Adipocyte (in vitro differentiated cells): ENCODE measurements at regions not wholly inside any gene's neighbourhood (a gene's known extent, or its start where the extent isn't known, plus 50 kb on each side); places are given as distances from the start of the nearest gene placed in this dataset.

ENCODE experiments used
- DNase-seq: peaks from one replicate; pipeline ENCODE4 v3.0.0-alpha.2; 2015; ENCODE audit warnings: low read depth
- H3K27me3 ChIP-seq: replicated peaks from 2 replicates; pipeline ENCODE4 v1.7.0; 2013; ENCODE audit warnings: mild to moderate bottlenecking, low read length, moderate library complexity; ENCODE audit not compliant: control insufficient read depth, insufficient read depth
- H3K36me3 ChIP-seq: 2 replicates; pipeline ENCODE4 v1.7.0; 2013; ENCODE audit warnings: low read length, mild to moderate bottlenecking, moderate library complexity; ENCODE audit not compliant: control insufficient read depth, insufficient read depth, severe bottlenecking
- H3K4me1 ChIP-seq: 2 replicates; pipeline ENCODE4 v1.7.0; 2013; ENCODE audit warnings: mild to moderate bottlenecking, low read length, moderate library complexity; ENCODE audit not compliant: control insufficient read depth, insufficient read depth
- H3K4me3 ChIP-seq: 2 replicates; pipeline ENCODE4 v1.7.0; 2013; ENCODE audit warnings: mild to moderate bottlenecking, low read length, moderate library complexity
- H3K9ac ChIP-seq: 2 replicates; pipeline ENCODE4 v1.7.0; 2013; ENCODE audit warnings: mild to moderate bottlenecking, low read length, moderate library complexity
- H3K9me3 ChIP-seq: 2 replicates; pipeline ENCODE4 v1.7.0; 2013; ENCODE audit warnings: mild to moderate bottlenecking, low read length, moderate library complexity; ENCODE audit not compliant: control insufficient read depth

DNA sequence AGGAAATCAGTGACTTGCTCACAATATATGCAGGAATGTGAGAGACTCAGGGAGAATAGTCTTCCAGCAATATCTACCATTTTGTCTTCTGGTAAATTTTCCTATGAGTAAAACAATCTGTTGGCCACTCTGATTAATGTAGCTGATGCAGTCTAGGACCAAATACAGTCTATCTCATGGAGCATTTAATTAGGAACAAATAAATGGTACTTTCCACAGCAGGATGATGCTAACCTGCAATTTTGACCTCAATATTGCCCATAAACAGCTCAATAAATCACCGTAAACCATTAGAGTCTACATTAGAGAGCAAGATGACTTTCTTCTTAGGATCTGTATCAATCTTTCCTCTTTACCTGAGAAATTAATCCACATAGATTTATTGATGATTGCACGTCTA is 567.7 kb upstream of the B3GALT2 start:
- Histone ChIP-seq H3K4me1 (no peaks in the 10 kb centered on the region), H3K9me3 (peaks cover 8% of the 10 kb centered on the region), H3K9ac (no peak overlapping the region), H3K27me3 (no peaks in the 10 kb centered on the region), H3K4me3 (no peak overlapping the region), H3K36me3 (no peaks in the 10 kb centered on the region)
- no peak for DNase-seq

DNA sequence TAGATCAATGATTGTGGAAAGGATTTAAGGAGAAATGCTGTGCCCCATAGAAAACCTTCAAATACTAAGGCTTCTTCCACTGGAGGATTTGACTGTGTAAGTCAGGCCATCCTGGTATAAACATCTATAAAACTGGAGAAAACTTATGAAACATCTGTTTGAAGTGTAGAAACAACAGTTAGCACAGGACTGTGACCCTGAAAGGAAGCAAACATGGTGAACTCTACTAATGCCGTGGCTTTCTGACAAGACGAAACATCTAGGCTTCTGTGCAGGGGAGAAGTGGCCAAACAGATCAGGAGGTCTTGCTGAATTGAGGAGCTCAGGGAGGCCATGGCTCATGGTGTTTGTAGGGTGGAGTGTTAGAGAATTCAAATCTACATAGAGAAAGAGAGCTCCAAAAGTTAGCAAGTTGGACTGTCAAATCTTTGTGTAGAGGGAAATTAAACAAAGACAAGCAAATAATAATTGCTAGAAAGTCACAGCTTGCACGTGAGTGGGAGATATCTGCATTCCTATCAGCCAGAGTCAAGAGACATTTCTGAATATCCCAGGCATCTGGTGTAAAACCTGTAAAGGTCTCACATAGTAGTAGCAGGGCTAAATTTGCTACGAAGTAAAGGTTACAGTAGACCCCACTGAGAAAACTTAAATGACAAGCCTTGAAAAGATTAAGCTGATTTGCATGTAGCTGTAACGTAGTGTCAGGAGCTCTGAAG is 566.8 kb upstream of the B3GALT2 start:
- DNase-seq = no peak
- H3K9ac ChIP-seq = no peak overlapping the region

DNA sequence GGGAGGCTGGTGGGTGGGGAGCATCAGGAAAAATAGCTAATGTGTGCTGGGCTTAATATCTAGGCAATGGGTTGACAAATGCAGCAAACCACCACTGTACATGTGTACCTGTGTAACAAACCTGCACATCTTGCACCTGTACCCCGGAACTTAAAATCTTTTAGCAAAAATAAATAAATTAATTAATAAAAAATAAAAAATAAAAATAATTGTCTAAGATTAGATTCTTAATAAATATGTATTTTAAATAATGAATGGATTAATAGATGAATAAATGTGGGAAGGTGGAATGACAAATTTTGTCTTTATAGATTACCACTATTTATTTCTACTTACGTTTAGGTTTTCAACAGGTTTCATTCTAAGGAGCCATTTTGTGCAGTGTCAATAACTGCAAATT is 563.5 kb upstream of the B3GALT2 start:
- H3K9ac ChIP-seq = no peak overlapping the region
- H3K9me3 ChIP-seq = no peaks in the 10 kb centered on the region
- DNase-seq = no peak
- H3K27me3 ChIP-seq = no peaks in the 10 kb centered on the region
- no peaks in the 10 kb centered on the region for H3K4me1 ChIP-seq
- no peaks in the 10 kb centered on the region for H3K36me3 ChIP-seq
- H3K4me3 ChIP-seq = no peak overlapping the region

More for the DNA sequence above, 566.8 kb upstream of the B3GALT2 start:
- Histone ChIP-seq H3K4me3 (no peak overlapping the region), H3K36me3 (no peaks in the 10 kb centered on the region), H3K27me3 (no peaks in the 10 kb centered on the region), H3K4me1 (no peaks in the 10 kb centered on the region), H3K9me3 (peaks cover 8% of the 10 kb centered on the region)

DNA sequence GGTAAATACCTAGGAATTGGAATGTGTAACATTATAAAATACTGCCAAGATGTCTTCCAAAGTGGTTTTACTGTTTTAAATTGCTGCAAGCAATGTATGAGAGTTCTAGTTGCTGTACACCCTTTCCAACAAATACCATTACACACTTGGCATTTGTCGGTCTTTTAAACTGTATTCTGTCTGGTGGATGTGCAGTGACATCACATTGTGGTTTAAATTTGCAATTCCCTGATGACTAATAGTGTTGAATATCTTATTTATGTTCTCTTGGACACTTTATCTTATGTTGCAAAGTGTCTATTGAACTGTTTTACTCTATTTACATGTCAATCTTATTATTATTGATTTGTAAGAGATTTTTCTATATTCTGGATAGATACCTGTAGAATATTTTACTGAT is 561.2 kb upstream of the B3GALT2 start:
- no peak for DNase-seq
- Histone ChIP-seq H3K4me3 (no peak overlapping the region), H3K36me3 (no peaks in the 10 kb centered on the region), H3K27me3 (no peaks in the 10 kb centered on the region), H3K9ac (no peak overlapping the region), H3K4me1 (no peaks in the 10 kb centered on the region), H3K9me3 (no peaks in the 10 kb centered on the region)

DNA sequence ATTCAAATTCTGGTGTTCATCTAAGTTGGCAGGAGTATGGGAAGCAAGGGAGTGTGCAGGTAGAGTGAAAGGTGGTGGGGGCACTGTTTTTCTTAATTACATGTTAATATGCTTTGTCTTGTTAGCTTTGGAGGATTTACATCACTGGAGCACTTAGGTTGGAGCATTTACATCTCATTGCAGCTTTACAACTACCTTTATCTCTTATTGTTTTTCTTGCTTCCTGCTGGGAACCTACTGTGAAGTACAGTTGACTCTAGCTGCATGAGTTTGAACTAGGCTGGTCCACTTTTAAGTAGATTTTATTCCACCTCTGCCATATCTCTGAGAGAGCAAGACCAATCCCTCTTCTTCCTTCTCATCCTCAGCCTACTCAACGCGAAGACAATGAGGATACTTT is 554.8 kb upstream of the B3GALT2 start:
- Histone ChIP-seq H3K27me3 (no peaks in the 10 kb centered on the region), H3K9me3 (no peaks in the 10 kb centered on the region), H3K4me1 (no peaks in the 10 kb centered on the region), H3K4me3 (no peak overlapping the region), H3K36me3 (no peaks in the 10 kb centered on the region), H3K9ac (no peak overlapping the region)
- no peak for DNase-seq

DNA sequence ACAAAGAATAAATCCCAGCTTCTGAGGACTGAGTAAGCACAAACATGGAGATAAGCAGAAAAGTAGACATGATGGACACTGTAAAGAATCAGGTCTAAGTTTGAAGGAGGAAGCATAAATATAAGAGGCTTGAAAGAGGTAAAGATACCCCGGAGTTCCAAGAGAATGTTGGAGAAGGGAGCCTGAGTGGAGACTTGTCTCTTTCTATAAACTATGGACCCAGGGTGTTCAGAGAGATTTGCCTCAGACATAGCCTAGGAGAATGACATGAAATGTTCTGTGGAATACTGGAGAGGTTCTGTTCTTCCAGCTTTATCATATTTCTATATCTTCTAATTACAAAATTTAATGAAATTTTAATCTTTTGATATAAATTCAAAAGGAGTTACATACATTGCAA is 554.3 kb upstream of the B3GALT2 start:
- no peak for DNase-seq
- H3K4me1 ChIP-seq = no peaks in the 10 kb centered on the region
- H3K4me3 ChIP-seq = no peak overlapping the region
- H3K9me3 ChIP-seq = no peaks in the 10 kb centered on the region
- H3K36me3 ChIP-seq = no peaks in the 10 kb centered on the region
- no peak overlapping the region for H3K9ac ChIP-seq
- no peaks in the 10 kb centered on the region for H3K27me3 ChIP-seq

GRCh38 chr1:193736507-193736906 is 550.1 kb upstream of the B3GALT2 start:
- H3K4me1 ChIP-seq = no peaks in the 10 kb centered on the region
- H3K9me3 ChIP-seq = no peaks in the 10 kb centered on the region
- H3K4me3 ChIP-seq = no peak overlapping the region
- H3K36me3 ChIP-seq = no peaks in the 10 kb centered on the region
- DNase-seq = no peak
- no peak overlapping the region for H3K9ac ChIP-seq
- H3K27me3 ChIP-seq = no peaks in the 10 kb centered on the region

- Histone ChIP-seq H3K4me1 (no peaks in the 10 kb centered on the region), H3K36me3 (no peaks in the 10 kb centered on the region), H3K27me3 (no peaks in the 10 kb centered on the region), H3K9me3 (no peaks in the 10 kb centered on the region), H3K9ac (no peak overlapping the region), H3K4me3 (no peak overlapping the region)
- no peak for DNase-seq
These were observed 547.3 kb upstream of the B3GALT2 start for GRCh38 chr1:193733674-193734073.

DNA sequence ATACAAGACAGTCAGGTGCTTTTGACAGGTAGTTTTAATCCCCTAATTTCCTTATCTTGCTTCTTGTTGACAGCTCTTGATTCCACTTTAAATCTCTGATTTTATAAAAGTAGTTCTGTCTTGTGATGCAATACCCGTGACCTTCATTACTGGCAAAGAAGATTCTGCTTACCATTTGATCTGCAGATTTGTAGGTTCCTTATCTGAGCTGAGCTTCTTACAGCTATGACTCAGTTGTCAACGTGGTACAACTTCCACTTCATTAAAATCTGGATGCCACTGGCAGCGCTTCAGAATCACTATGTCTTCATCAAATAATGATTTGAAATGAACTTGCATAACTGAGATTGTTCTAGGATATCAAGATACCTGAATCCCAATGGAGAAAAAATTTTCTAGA is 543.6 kb upstream of the B3GALT2 start:
- H3K36me3 ChIP-seq = no peaks in the 10 kb centered on the region
- no peaks in the 10 kb centered on the region for H3K27me3 ChIP-seq
- no peak for DNase-seq
- H3K9ac ChIP-seq = no peak overlapping the region
- H3K9me3 ChIP-seq = no peaks in the 10 kb centered on the region
- no peak overlapping the region for H3K4me3 ChIP-seq
- no peaks in the 10 kb centered on the region for H3K4me1 ChIP-seq

GRCh38 chr1:193729429-193729828 is 543.0 kb upstream of the B3GALT2 start:
- no peaks in the 10 kb centered on the region for H3K36me3 ChIP-seq
- no peak overlapping the region for H3K4me3 ChIP-seq
- DNase-seq = no peak
- no peaks in the 10 kb centered on the region for H3K4me1 ChIP-seq
- no peaks in the 10 kb centered on the region for H3K9me3 ChIP-seq
- H3K27me3 ChIP-seq = no peaks in the 10 kb centered on the region
- no peak overlapping the region for H3K9ac ChIP-seq

DNA sequence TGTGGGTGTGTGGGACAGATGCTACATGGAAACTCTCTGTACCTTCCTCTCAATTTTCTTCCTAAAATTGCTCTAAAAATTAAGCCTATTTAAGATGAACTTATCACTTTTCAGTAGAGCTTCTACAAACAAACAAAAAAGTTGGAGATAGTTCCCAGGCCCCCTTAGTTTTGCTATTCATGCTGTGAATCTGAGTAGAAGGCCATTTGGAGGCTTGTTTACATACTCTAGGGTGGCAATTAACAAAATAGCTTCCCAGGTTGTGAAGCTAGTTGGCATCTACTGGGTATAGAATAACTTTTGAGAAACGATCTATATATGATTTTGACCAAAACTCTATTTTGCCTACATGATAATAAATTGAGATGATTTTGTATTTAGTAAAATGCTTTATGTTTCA is 541.4 kb upstream of the B3GALT2 start:
- Histone ChIP-seq H3K9ac (no peak overlapping the region), H3K36me3 (no peaks in the 10 kb centered on the region), H3K27me3 (no peaks in the 10 kb centered on the region), H3K4me3 (no peak overlapping the region), H3K9me3 (no peaks in the 10 kb centered on the region), H3K4me1 (no peaks in the 10 kb centered on the region)
- DNase-seq = no peak

- H3K27me3 ChIP-seq = no peaks in the 10 kb centered on the region
- H3K9me3 ChIP-seq = no peaks in the 10 kb centered on the region
- H3K4me1 ChIP-seq = no peaks in the 10 kb centered on the region
- H3K36me3 ChIP-seq = no peaks in the 10 kb centered on the region
- no peak overlapping the region for H3K4me3 ChIP-seq
- DNase-seq = no peak
- no peak overlapping the region for H3K9ac ChIP-seq
These were observed 540.3 kb upstream of the B3GALT2 start for GRCh38 chr1:193726722-193727121.
